Mesenchymal stem cell (in vitro differentiated cells and primary cell): ENCODE measurements at regions not wholly inside any gene's neighbourhood (a gene's known extent, or its start where the extent isn't known, plus 50 kb on each side); places are given as distances from the start of the nearest gene placed in this dataset.

Source experiments
- DNase-seq: peaks from one replicate; pipeline ENCODE4 v3.0.0-alpha.2; 2013
- H2AFZ ChIP-seq: one replicate; pipeline ENCODE4 v1.6.1; 2013; ENCODE audit warnings: low read depth, mild to moderate bottlenecking, control low read depth, inconsistent platforms, low read length, moderate library complexity
- H2AK5ac ChIP-seq: 2 replicates; pipeline ENCODE4 v1.6.1; 2013; ENCODE audit warnings: low read length, moderate library complexity, mild to moderate bottlenecking, inconsistent platforms; ENCODE audit not compliant: severe bottlenecking
- H2BK120ac ChIP-seq: one replicate; pipeline ENCODE4 v1.6.1; 2013; ENCODE audit warnings: low read depth, mild to moderate bottlenecking, inconsistent platforms, low read length, moderate library complexity
- H2BK12ac ChIP-seq, 2 experiments: one replicate each; pipeline ENCODE4 v1.6.1; 2013; ENCODE audit warnings: inconsistent platforms in 2 of 2, low read length in 2 of 2, mild to moderate bottlenecking in 2 of 2, moderate library complexity in 2 of 2, control low read depth in 1 of 2
- H2BK15ac ChIP-seq: one replicate; pipeline ENCODE4 v1.6.1; 2013; ENCODE audit warnings: mild to moderate bottlenecking, low read depth, inconsistent platforms; ENCODE audit not compliant: poor library complexity, severe bottlenecking
- H2BK5ac ChIP-seq: 2 replicates; pipeline ENCODE4 v1.6.1; 2013; ENCODE audit warnings: low read depth, mild to moderate bottlenecking, low read length, control low read depth, inconsistent platforms; ENCODE audit not compliant: poor library complexity, severe bottlenecking
- H3K14ac ChIP-seq, 2 experiments: one replicate each; pipeline ENCODE4 v1.6.1; 2013; ENCODE audit warnings: inconsistent platforms in 2 of 2, low read length in 2 of 2, control low read depth in 1 of 2, mild to moderate bottlenecking in 1 of 2, moderate library complexity in 1 of 2
- H3K18ac ChIP-seq, 2 experiments: one replicate each; pipeline ENCODE4 v1.6.1; 2013; ENCODE audit warnings: inconsistent platforms in 2 of 2, low read length in 2 of 2, control low read depth in 1 of 2, low read depth in 1 of 2, mild to moderate bottlenecking in 1 of 2
- H3K23ac ChIP-seq, 2 experiments: one replicate each; pipeline ENCODE4 v1.6.1; 2013; ENCODE audit warnings: inconsistent platforms in 2 of 2, low read length in 2 of 2, mild to moderate bottlenecking in 2 of 2, moderate library complexity in 2 of 2, control low read depth in 1 of 2
- H3K27ac ChIP-seq: 2 replicates; pipeline ENCODE4 v1.5.1; 2013; ENCODE audit warnings: mild to moderate bottlenecking, moderate library complexity, low read length, control low read depth, inconsistent platforms; ENCODE audit not compliant: poor library complexity, severe bottlenecking
- H3K27me3 ChIP-seq, 2 experiments: 2 replicates each; pipeline versions ENCODE4 v1.6.1 to v1.7.0; 2013; ENCODE audit warnings: low read length in 2 of 2, mild to moderate bottlenecking in 2 of 2, moderate library complexity in 2 of 2, control low read depth in 1 of 2, inconsistent platforms in 1 of 2; ENCODE audit not compliant: control insufficient read depth in 1 of 2, insufficient read depth in 1 of 2
- H3K36me3 ChIP-seq, 2 experiments: 2 replicates each; pipeline versions ENCODE4 v1.6.1 to v1.7.0; 2013; ENCODE audit warnings: low read length in 2 of 2, control low read depth in 1 of 2, inconsistent platforms in 1 of 2, low read depth in 1 of 2, mild to moderate bottlenecking in 1 of 2; ENCODE audit not compliant: insufficient read depth in 2 of 2, control insufficient read depth in 1 of 2
- H3K4ac ChIP-seq, 2 experiments: one replicate each; pipeline ENCODE4 v1.6.1; 2013; ENCODE audit warnings: inconsistent platforms in 2 of 2, low read length in 2 of 2, mild to moderate bottlenecking in 2 of 2, moderate library complexity in 2 of 2, control low read depth in 1 of 2, low read depth in 1 of 2
- H3K4me1 ChIP-seq: 2 replicates; pipeline ENCODE4 v1.6.1; 2013; ENCODE audit warnings: low read depth, low read length, control low read depth; ENCODE audit not compliant: control insufficient read depth, insufficient read depth
- H3K4me2 ChIP-seq: 2 replicates; pipeline ENCODE4 v1.6.1; 2013; ENCODE audit warnings: low read length, mild to moderate bottlenecking, inconsistent platforms; ENCODE audit not compliant: poor library complexity, severe bottlenecking
- H3K4me3 ChIP-seq, 2 experiments: 2 replicates each; pipeline versions ENCODE4 v1.5.1 to v1.7.0; 2013; ENCODE audit warnings: low read length in 2 of 2, mild to moderate bottlenecking in 2 of 2, control low read depth in 1 of 2, low read depth in 1 of 2; ENCODE audit not compliant: insufficient read depth in 1 of 2
- H3K79me1 ChIP-seq: replicated peaks from 2 replicates; pipeline ENCODE4 v1.6.1; 2013; ENCODE audit warnings: mild to moderate bottlenecking, control low read depth, low read length, inconsistent platforms; ENCODE audit not compliant: poor library complexity, severe bottlenecking
- H3K9ac ChIP-seq: 2 replicates; pipeline ENCODE4 v1.7.0; 2013; ENCODE audit warnings: mild to moderate bottlenecking, low read length, moderate library complexity
- H3K9me3 ChIP-seq: 2 replicates; pipeline ENCODE4 v1.7.0; 2013; ENCODE audit warnings: mild to moderate bottlenecking, low read length; ENCODE audit not compliant: control insufficient read depth
- H4K8ac ChIP-seq: one replicate; pipeline ENCODE4 v1.6.1; 2013; ENCODE audit warnings: inconsistent platforms, mild to moderate bottlenecking, low read length, moderate library complexity
- H4K91ac ChIP-seq: one replicate; pipeline ENCODE4 v1.6.1; 2013; ENCODE audit warnings: mild to moderate bottlenecking, low read length, inconsistent platforms
- WGBS: methylation state at CpG from one replicate; pipeline ENCODE4 v1.1.7; 2013; ENCODE audit warnings: mixed read lengths; 5-methylcytosine and 5-hydroxymethylcytosine counted together

GRCh38 chr1:30042438-30043147 lies 680.8 kb downstream of the MATN1 start:
- H3K9me3 ChIP-seq = no peaks in the 10 kb centered on the region
- no peak overlapping the region for H3K23ac ChIP-seq
- 67% methylated on average over 2 of the region's 2 CpGs for WGBS
- H3K4me1 ChIP-seq = peaks cover 7% of the 10 kb centered on the region
- H2BK12ac ChIP-seq = no peak overlapping the region
- DNase-seq = no peak
- no peak overlapping the region for H2BK5ac ChIP-seq
- H3K4me2 ChIP-seq = no peak overlapping the region
- H2BK120ac ChIP-seq = no peak overlapping the region
- H3K79me1 ChIP-seq = no peaks in the 10 kb centered on the region
- H4K8ac ChIP-seq = no peak overlapping the region
- no peak overlapping the region for H3K4ac ChIP-seq
- no peak overlapping the region for H3K18ac ChIP-seq
- H3K27ac ChIP-seq = no peak overlapping the region
- H3K27me3 ChIP-seq = peaks cover 0 to 25% of the 10 kb centered on the region in 2 experiments
- no peak overlapping the region for H3K4me3 ChIP-seq
- H2AFZ ChIP-seq = no peak overlapping the region
- H2AK5ac ChIP-seq = no peak overlapping the region
- no peak overlapping the region for H4K91ac ChIP-seq
- no peak overlapping the region for H2BK15ac ChIP-seq
- no peak overlapping the region for H3K14ac ChIP-seq
- H3K36me3 ChIP-seq = no peaks in the 10 kb centered on the region
- H3K9ac ChIP-seq = no peak overlapping the region

- H3K4me2 ChIP-seq = no peak overlapping the region
- H2AFZ ChIP-seq = no peak overlapping the region
- H3K18ac ChIP-seq = no peak overlapping the region
- no peak for DNase-seq
- H3K36me3 ChIP-seq = no peaks in the 10 kb centered on the region
- H3K79me1 ChIP-seq = no peaks in the 10 kb centered on the region
- H3K23ac ChIP-seq = no peak overlapping the region
- no peak overlapping the region for H3K4me3 ChIP-seq
- H3K27me3 ChIP-seq = peaks cover 0 to 21% of the 10 kb centered on the region in 2 experiments
- no peaks in the 10 kb centered on the region for H3K9me3 ChIP-seq
- H3K4ac ChIP-seq = no peak overlapping the region
- no peak overlapping the region for H2BK15ac ChIP-seq
- no peak overlapping the region for H3K14ac ChIP-seq
- 60% methylated on average over 8 of the region's 8 CpGs for WGBS
- no peak overlapping the region for H3K27ac ChIP-seq
- no peak overlapping the region for H2BK12ac ChIP-seq
- peaks cover 7% of the 10 kb centered on the region for H3K4me1 ChIP-seq
- H4K8ac ChIP-seq = no peak overlapping the region
- H4K91ac ChIP-seq = no peak overlapping the region
- H2BK120ac ChIP-seq = no peak overlapping the region
- H2AK5ac ChIP-seq = no peak overlapping the region
- no peak overlapping the region for H3K9ac ChIP-seq
- no peak overlapping the region for H2BK5ac ChIP-seq
These were observed 681.5 kb downstream of the MATN1 start for GRCh38 chr1:30041741-30042437.

- H3K14ac ChIP-seq = no peak overlapping the region
- H3K79me1 ChIP-seq = no peaks in the 10 kb centered on the region
- H3K27ac ChIP-seq = no peak overlapping the region
- H3K9ac ChIP-seq = no peak overlapping the region
- H2BK15ac ChIP-seq = no peak overlapping the region
- H2BK12ac ChIP-seq = no peak overlapping the region
- DNase-seq = no peak
- no peak overlapping the region for H2BK5ac ChIP-seq
- H2AFZ ChIP-seq = no peak overlapping the region
- 65% methylated on average over 4 of the region's 8 CpGs for WGBS
- no peak overlapping the region for H3K18ac ChIP-seq
- peaks cover 0 to 15% of the 10 kb centered on the region in 2 experiments for H3K27me3 ChIP-seq
- no peaks in the 10 kb centered on the region for H3K9me3 ChIP-seq
- H3K23ac ChIP-seq = no peak overlapping the region
- peaks cover 7% of the 10 kb centered on the region for H3K4me1 ChIP-seq
- H3K4ac ChIP-seq = no peak overlapping the region
- H3K4me2 ChIP-seq = no peak overlapping the region
- H4K8ac ChIP-seq = no peak overlapping the region
- no peak overlapping the region for H4K91ac ChIP-seq
- H3K4me3 ChIP-seq = no peak overlapping the region
- no peaks in the 10 kb centered on the region for H3K36me3 ChIP-seq
- no peak overlapping the region for H2AK5ac ChIP-seq
- no peak overlapping the region for H2BK120ac ChIP-seq
These were observed 683.0 kb downstream of the MATN1 start for GRCh38 chr1:30040081-30041019.
